Trophoblast cell (in vitro differentiated cells and primary cell): ENCODE measurements at regions not wholly inside any gene's neighbourhood (a gene's known extent, or its start where the extent isn't known, plus 50 kb on each side); places are given as distances from the start of the nearest gene placed in this dataset.

Experiments used
- DNase-seq, 2 donors: peaks; one replicate each; pipeline ENCODE4 v3.0.0-alpha.2; 2016
- H2AFZ ChIP-seq: 2 replicates; pipeline ENCODE4 v1.6.1; 2013; ENCODE audit warnings: low read length, moderate library complexity, mild to moderate bottlenecking; ENCODE audit not compliant: insufficient read depth, poor library complexity
- H2AK5ac ChIP-seq: 2 replicates; pipeline ENCODE4 v1.6.1; 2013; ENCODE audit warnings: mild to moderate bottlenecking, low read length
- H2BK120ac ChIP-seq: 2 replicates; pipeline ENCODE4 v1.6.1; 2013; ENCODE audit warnings: low read length, mild to moderate bottlenecking, moderate library complexity; ENCODE audit not compliant: insufficient read depth, poor library complexity
- H2BK12ac ChIP-seq: 2 replicates; pipeline ENCODE4 v1.6.1; 2013; ENCODE audit warnings: mild to moderate bottlenecking, low read length, moderate library complexity
- H2BK5ac ChIP-seq: 2 replicates; pipeline ENCODE4 v1.6.1; 2013; ENCODE audit warnings: low read length, low read depth, moderate library complexity, mild to moderate bottlenecking; ENCODE audit not compliant: poor library complexity
- H3K14ac ChIP-seq: 2 replicates; pipeline ENCODE4 v1.6.1; 2013; ENCODE audit warnings: mild to moderate bottlenecking, low read length
- H3K18ac ChIP-seq: 2 replicates; pipeline ENCODE4 v1.6.1; 2013; ENCODE audit warnings: mild to moderate bottlenecking, low read length
- H3K23ac ChIP-seq: 2 replicates; pipeline ENCODE4 v1.6.1; 2013; ENCODE audit warnings: low read length
- H3K27ac ChIP-seq: 2 replicates; pipeline ENCODE4 v1.5.1; 2013; ENCODE audit warnings: low read depth, mild to moderate bottlenecking, inconsistent platforms, low read length, moderate library complexity
- H3K27me3 ChIP-seq: 2 replicates; pipeline ENCODE4 v1.6.1; 2013; ENCODE audit warnings: inconsistent platforms, mild to moderate bottlenecking, low read length, moderate library complexity; ENCODE audit not compliant: insufficient read depth
- H3K36me3 ChIP-seq, 2 experiments: 1 replicate in 1 of 2; 2 replicates in 1 of 2; pipeline ENCODE4 v1.6.1; 2013; ENCODE audit warnings: low read length in 2 of 2, mild to moderate bottlenecking in 2 of 2, moderate library complexity in 1 of 2; ENCODE audit not compliant: insufficient read depth in 2 of 2, control insufficient read depth in 1 of 2
- H3K4ac ChIP-seq: 2 replicates; pipeline ENCODE4 v1.6.1; 2013; ENCODE audit warnings: low read depth, mild to moderate bottlenecking, low read length, moderate library complexity
- H3K4me1 ChIP-seq, 2 experiments: 1 replicate in 1 of 2; 2 replicates in 1 of 2; pipeline ENCODE4 v1.6.1; 2013; ENCODE audit warnings: low read length in 2 of 2, mild to moderate bottlenecking in 2 of 2, moderate library complexity in 1 of 2; ENCODE audit not compliant: insufficient read depth in 2 of 2, control insufficient read depth in 1 of 2
- H3K4me2 ChIP-seq: 2 replicates; pipeline ENCODE4 v1.6.1; 2013; ENCODE audit warnings: inconsistent platforms, mild to moderate bottlenecking, low read length, moderate library complexity
- H3K4me3 ChIP-seq: 2 replicates; pipeline ENCODE4 v1.5.1; 2013; ENCODE audit warnings: mild to moderate bottlenecking, low read depth, low read length, inconsistent platforms
- H3K79me1 ChIP-seq: one replicate; pipeline ENCODE4 v1.6.1; 2013; ENCODE audit warnings: low read length
- H3K79me2 ChIP-seq: 2 replicates; pipeline ENCODE4 v1.6.1; 2013; ENCODE audit warnings: low read length, mild to moderate bottlenecking; ENCODE audit not compliant: control insufficient read depth, insufficient read depth, poor library complexity
- H3K9ac ChIP-seq: 2 replicates; pipeline ENCODE4 v1.6.1; 2013; ENCODE audit warnings: mild to moderate bottlenecking, low read length
- H3K9me3 ChIP-seq: 2 replicates; pipeline ENCODE4 v1.6.1; 2013; ENCODE audit warnings: low read depth, mild to moderate bottlenecking, control low read depth, inconsistent platforms, low read length; ENCODE audit not compliant: insufficient read depth
- H4K12ac ChIP-seq: 2 replicates; pipeline ENCODE4 v1.6.1; 2013; ENCODE audit warnings: low read depth, mild to moderate bottlenecking, low read length, moderate library complexity
- H4K8ac ChIP-seq: 2 replicates; pipeline ENCODE4 v1.6.1; 2013; ENCODE audit warnings: low read depth, mild to moderate bottlenecking, low read length, moderate library complexity
- H4K91ac ChIP-seq: one replicate; pipeline ENCODE4 v1.6.1; 2013; ENCODE audit warnings: low read depth, mild to moderate bottlenecking, low read length, moderate library complexity
- WGBS: extraction: QIAGEN DNeasy Blood & Tissue Kit; methylation state at CpG from one replicate; pipeline ENCODE4 v1.1.7; 2013; ENCODE audit warnings: missing lambda C conversion rate; ENCODE audit not compliant: insufficient read length, insufficient coverage; ENCODE audit errors: extremely low coverage; 5-methylcytosine and 5-hydroxymethylcytosine counted together

DNA sequence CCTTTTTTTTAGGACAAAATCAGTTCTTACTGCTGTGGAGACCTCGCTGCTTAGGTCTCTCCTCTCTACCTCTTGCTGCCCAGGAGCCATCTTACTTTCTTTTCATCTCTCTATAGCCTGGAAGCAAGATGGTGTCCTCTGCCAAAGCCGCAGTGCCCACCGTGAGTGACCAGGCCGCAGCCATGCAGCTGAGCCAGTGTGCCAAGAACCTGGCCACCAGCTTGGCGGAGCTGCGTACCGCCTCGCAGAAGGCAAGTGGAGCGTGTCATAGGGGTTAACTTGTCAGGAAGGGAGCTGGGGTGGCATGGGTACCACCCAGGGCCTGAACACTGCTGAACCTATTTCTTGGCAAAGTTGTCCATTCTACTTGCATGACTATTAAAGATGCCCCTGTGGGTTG, 320.3 kb upstream of the TPM1 start:
- Histone ChIP-seq H3K36me3 (peaks cover 31 to 38% of the 10 kb centered on the region in 2 experiments), H2BK12ac (no peak overlapping the region), H3K4me2 (no peak overlapping the region), H2AK5ac (no peak overlapping the region), H3K79me2 (peaks cover 3% of the 10 kb centered on the region), H2BK120ac (no peak overlapping the region), H3K27ac (no peak overlapping the region), H3K9me3 (peaks cover 2% of the 10 kb centered on the region), H3K9ac (no peak overlapping the region), H3K79me1 (peaks cover 15% of the 10 kb centered on the region), H2AFZ (no peak overlapping the region), H4K12ac (no peak overlapping the region), H3K14ac (no peak overlapping the region), H3K18ac (no peak overlapping the region), H3K4me3 (no peak overlapping the region), H2BK5ac (no peak overlapping the region), H3K4me1 (peaks cover 14 to 15% of the 10 kb centered on the region in 2 experiments), H3K27me3 (no peaks in the 10 kb centered on the region), H4K8ac (no peak overlapping the region), H4K91ac (no peak overlapping the region), H3K23ac (no peak overlapping the region), H3K4ac (no peak overlapping the region)
- WGBS, result no CpG with 5 or more reads among the region's 9 CpGs
- no peak for DNase-seq

DNA sequence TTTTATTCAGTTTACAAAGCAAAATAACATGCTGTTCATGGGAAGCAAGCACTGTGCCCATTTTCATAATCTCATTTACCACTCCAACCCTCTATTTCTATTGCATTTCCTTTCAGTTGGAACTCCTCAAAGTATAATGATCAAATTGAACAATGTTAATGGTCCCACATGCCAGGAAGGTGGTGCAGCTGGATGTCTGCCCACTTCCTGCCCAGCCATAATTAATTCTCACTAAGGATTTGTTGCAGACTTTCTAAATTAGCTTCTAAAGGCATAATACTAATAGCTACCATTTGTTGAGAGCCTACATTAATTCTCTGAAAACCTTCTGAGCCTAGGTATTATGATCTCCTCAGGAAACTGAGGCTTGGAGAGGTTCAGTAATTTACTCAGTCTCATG, 316.1 kb upstream of the TPM1 start:
- H3K36me3 ChIP-seq, result peaks cover 16 to 26% of the 10 kb centered on the region in 2 experiments
- no peak overlapping the region for H2BK5ac ChIP-seq
- H3K4me1 ChIP-seq, result peaks cover 0 to 2% of the 10 kb centered on the region in 2 experiments
- H3K9me3 ChIP-seq, result peaks cover 2% of the 10 kb centered on the region
- no peak overlapping the region for H3K4ac ChIP-seq
- H2AFZ ChIP-seq, result no peak overlapping the region
- H4K91ac ChIP-seq, result no peak overlapping the region
- no peak overlapping the region for H2BK12ac ChIP-seq
- no peak overlapping the region for H3K4me3 ChIP-seq
- H3K18ac ChIP-seq, result no peak overlapping the region
- H3K14ac ChIP-seq, result no peak overlapping the region
- H4K12ac ChIP-seq, result no peak overlapping the region
- DNase-seq, result no peak
- no peak overlapping the region for H2BK120ac ChIP-seq
- no peak overlapping the region for H3K4me2 ChIP-seq
- no peaks in the 10 kb centered on the region for H3K79me2 ChIP-seq
- H2AK5ac ChIP-seq, result no peak overlapping the region
- no peak overlapping the region for H3K27ac ChIP-seq
- H3K79me1 ChIP-seq, result peaks cover 2% of the 10 kb centered on the region
- H3K27me3 ChIP-seq, result no peaks in the 10 kb centered on the region
- no peak overlapping the region for H4K8ac ChIP-seq
- H3K9ac ChIP-seq, result no peak overlapping the region
- no peak overlapping the region for H3K23ac ChIP-seq

DNA sequence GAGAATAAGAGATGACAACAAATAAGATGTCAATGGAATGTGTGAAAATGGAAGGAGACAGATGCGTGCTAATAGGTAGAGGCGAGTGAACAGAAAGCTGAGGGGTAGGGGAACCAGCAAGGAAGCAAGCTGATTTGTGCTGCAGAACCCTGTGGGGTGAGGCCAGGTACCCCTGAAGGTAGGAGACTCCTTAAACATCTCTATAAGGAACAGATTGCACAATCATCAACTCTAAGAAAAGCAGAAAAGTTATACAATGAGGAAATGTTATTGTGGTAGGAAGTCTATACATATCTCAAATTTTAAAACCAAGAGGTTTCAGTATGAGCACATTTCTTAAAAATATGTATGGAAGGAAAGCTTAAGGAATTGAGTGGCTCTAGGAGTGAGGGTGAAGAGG, 315.0 kb upstream of the TPM1 start:
- Histone ChIP-seq H3K9me3 (no peaks in the 10 kb centered on the region), H3K27me3 (no peaks in the 10 kb centered on the region), H3K4me2 (no peak overlapping the region), H2BK5ac (no peak overlapping the region), H3K9ac (no peak overlapping the region), H3K14ac (no peak overlapping the region), H3K18ac (no peak overlapping the region), H4K8ac (no peak overlapping the region), H2BK12ac (no peak overlapping the region), H3K4me3 (no peak overlapping the region), H3K4ac (no peak overlapping the region), H2AFZ (no peak overlapping the region), H4K12ac (no peak overlapping the region), H3K79me1 (peaks cover 2% of the 10 kb centered on the region), H3K4me1 (peaks cover 0 to 2% of the 10 kb centered on the region in 2 experiments), H2BK120ac (no peak overlapping the region), H2AK5ac (no peak overlapping the region), H3K27ac (no peak overlapping the region), H3K79me2 (no peaks in the 10 kb centered on the region), H4K91ac (no peak overlapping the region), H3K23ac (no peak overlapping the region), H3K36me3 (peaks cover 13 to 25% of the 10 kb centered on the region in 2 experiments)
- no CpG with 5 or more reads among the region's 2 CpGs for WGBS
- DNase-seq, result no peak

DNA sequence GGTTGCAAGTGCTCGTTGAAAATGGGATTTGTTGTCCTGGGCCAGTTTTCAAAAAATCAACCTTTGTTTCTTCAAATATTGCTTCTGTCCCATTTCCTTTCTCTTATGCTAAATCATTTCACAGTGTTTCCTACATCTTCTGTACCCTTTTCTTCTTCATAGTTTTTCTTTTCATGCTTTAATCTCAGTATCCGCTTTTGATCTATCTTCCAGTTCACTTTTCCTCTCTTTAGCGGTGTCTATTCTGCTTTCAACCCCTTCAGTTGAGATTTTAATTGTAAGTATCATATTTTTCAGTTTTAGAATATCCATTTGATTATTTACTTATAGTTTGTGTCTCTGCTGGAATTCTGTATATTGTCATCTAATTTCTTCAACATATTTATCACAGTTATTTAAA, 311.7 kb upstream of the TPM1 start:
- no peak overlapping the region for H4K91ac ChIP-seq
- H3K4me3 ChIP-seq, result no peak overlapping the region
- peaks cover 2% of the 10 kb centered on the region for H3K79me1 ChIP-seq
- no CpG with 5 or more reads among the region's 3 CpGs for WGBS
- H3K4ac ChIP-seq, result no peak overlapping the region
- no peak overlapping the region for H3K4me2 ChIP-seq
- H4K12ac ChIP-seq, result no peak overlapping the region
- no peak overlapping the region for H2BK120ac ChIP-seq
- H3K27me3 ChIP-seq, result no peaks in the 10 kb centered on the region
- no peak overlapping the region for H3K27ac ChIP-seq
- no peak for DNase-seq
- no peaks in the 10 kb centered on the region for H3K79me2 ChIP-seq
- no peak overlapping the region for H2BK12ac ChIP-seq
- no peak overlapping the region for H2BK5ac ChIP-seq
- no peak overlapping the region for H3K23ac ChIP-seq
- H3K9ac ChIP-seq, result no peak overlapping the region
- peaks cover 10 to 25% of the 10 kb centered on the region in 2 experiments for H3K36me3 ChIP-seq
- H2AK5ac ChIP-seq, result no peak overlapping the region
- H3K9me3 ChIP-seq, result no peaks in the 10 kb centered on the region
- no peak overlapping the region for H2AFZ ChIP-seq
- peaks cover 0 to 2% of the 10 kb centered on the region in 2 experiments for H3K4me1 ChIP-seq
- H4K8ac ChIP-seq, result no peak overlapping the region
- H3K14ac ChIP-seq, result no peak overlapping the region
- H3K18ac ChIP-seq, result no peak overlapping the region
